ENCODE measurements at regions not wholly inside any gene's neighbourhood (a gene's known extent, or its start where the extent isn't known, plus 50 kb on each side); places are given as distances from the start of the nearest gene placed in this dataset.

- TF ChIP-seq CTCF (IDR thresholded peaks at IDR 0.05; ENCODE audit: control extremely low read depth in 1 of 3, insufficient read depth in 1 of 3, low read depth in 1 of 3, low read length in 3 of 3) (no peak), RNF2 (IDR thresholded peaks at IDR 0.05; ENCODE audit: borderline replicate concordance, low read depth, low read length, missing control alignments, poor library complexity, severe bottlenecking) (no peak), POLR2AphosphoS5 (IDR thresholded peaks at IDR 0.05; ENCODE audit: low read depth, low read length) (no peak), POLR2A (IDR thresholded peaks at IDR 0.05; ENCODE audit: control extremely low read depth in 1 of 2, low read depth in 2 of 2, low read length in 2 of 2) (no peak), CEBPB (IDR thresholded peaks at IDR 0.05; ENCODE audit: low read depth, low read length) (no peak), RFX5 (IDR thresholded peaks at IDR 0.05; ENCODE audit: borderline replicate concordance, low read depth, low read length) (no peak), CHD7 (IDR thresholded peaks at IDR 0.05; ENCODE audit: insufficient replicate concordance, low read length) (no peak), JUN (IDR thresholded peaks at IDR 0.05; ENCODE audit: low read depth, low read length) (no peak), CHD2 (IDR thresholded peaks at IDR 0.05; ENCODE audit: low read length) (no peak), CREB1 (IDR thresholded peaks at IDR 0.05) (no peak)
These were observed 208.0 kb upstream of the ANKH start for GRCh38 chr5:15079566-15079965.

Measured in H1 (cell line).